ENCODE measurements at regions not wholly inside any gene's neighbourhood (a gene's known extent, or its start where the extent isn't known, plus 50 kb on each side); places are given as distances from the start of the nearest gene placed in this dataset.
"Not testable (repeated sequence)": the region's sequence is repeated elsewhere in the genome, so short reads cannot be mapped to it uniquely, and the experiment has no call there.

- DNase-seq = no peak
Observed at GRCh38 chr14:22184157-22184829, 404.7 kb downstream of the DAD1 start.

DNA sequence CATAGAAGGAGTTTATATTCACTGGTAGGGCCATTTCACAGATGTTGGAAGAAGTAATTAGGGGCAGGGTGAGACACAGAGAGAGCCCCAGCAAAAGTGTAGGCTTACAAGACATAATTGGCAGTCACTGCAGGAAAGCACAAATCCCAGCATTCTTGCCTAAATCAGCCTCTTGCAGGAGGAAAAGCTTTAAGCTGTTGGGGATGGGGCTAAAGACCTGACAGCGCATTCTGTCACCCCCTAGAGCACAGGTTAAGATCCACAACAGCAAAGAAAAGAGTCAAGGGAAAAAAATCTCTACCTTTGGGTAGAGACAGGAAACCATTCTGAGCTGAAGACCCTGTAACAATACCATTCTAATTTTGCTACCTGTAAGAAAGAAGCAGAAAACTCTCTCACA, 409.0 kb downstream of the DAD1 start:
- DNase-seq = no peak

- no peak for DNase-seq
Observed at GRCh38 chr14:22179190-22179589, 409.8 kb downstream of the DAD1 start.

- no peak for DNase-seq
Observed at GRCh38 chr14:22178333-22178839, 410.6 kb downstream of the DAD1 start.

GRCh38 chr14:22177870-22178269, 411.2 kb downstream of the DAD1 start:
- no peak for DNase-seq

DNA sequence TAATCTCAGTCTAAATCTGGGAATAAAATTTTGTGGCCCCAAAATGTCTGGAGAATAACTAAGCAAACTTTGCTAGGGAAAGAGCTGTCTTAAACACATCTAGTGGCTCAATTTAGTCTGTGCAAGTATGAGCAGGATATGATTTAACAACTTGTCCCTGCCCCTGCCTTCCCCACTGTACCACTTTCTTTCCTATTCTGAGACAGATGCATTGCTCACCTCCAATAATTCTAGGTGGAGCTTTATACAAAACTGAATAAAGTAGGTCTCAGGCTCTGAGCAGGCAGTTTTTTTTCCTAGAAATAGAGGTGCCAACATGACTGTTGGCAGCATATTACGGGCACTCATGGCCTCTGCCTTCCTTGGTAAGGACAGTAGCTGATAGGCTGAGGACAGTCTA, 412.1 kb downstream of the DAD1 start:
- no peak for DNase-seq

DNA sequence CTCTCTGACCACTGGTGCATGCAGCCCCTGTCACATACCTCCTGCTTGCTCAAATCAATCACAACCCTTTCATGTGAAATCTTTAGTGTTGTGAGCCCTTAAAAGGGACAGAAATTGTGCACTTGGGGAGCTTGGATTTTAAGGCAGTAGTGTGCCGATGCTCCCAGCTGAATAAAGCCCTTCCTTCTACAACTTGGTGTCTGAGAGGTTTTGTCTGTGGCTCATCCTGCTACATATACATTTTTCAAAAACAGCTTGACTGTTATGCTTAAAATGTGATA, 413.8 kb downstream of the DAD1 start:
- DNase-seq = not testable (repeated sequence)

- DNase-seq = no peak
Observed at GRCh38 chr14:22174412-22175277, 414.4 kb downstream of the DAD1 start.

DNA sequence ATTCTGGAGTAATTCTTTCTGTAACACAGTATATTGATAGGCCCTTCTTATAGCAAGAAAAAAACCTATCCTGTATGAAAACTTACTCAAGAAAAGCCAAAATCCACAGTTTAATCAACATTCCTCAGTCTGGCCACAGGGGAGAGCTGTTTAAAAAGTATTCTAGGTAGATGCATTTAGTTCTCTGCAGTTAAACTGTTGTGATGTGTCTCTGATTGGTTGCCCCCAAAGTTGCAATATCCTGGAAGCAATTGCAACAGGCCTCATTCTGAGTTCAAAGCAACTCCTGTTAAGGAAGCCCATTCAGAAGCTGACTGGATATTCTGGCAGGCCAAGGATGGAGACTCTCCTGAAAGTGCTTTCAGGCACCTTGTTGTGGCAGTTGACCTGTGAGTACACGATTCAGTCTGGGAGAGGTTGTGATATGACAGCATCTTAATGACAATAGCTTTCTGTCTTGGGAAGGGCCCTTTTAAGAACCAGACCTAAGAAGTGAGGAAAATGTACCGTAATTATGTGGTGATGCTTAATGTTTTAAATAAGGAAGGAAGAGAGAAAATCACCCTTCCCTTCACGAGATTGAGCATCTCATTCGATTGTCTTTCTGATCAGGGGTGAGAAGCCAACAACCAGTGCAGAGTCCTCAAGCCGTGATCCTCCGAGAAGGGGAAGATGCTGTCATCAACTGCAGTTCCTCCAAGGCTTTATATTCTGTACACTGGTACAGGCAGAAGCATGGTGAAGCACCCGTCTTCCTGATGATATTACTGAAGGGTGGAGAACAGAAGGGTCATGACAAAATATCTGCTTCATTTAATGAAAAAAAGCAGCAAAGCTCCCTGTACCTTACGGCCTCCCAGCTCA, 420.7 kb downstream of the DAD1 start:
- DNase-seq = no peak

GRCh38 chr14:22164616-22165015, 424.4 kb downstream of the DAD1 start:
- no peak for DNase-seq

GRCh38 chr14:22163051-22163450, 426.0 kb downstream of the DAD1 start:
- DNase-seq = no peak

DNA sequence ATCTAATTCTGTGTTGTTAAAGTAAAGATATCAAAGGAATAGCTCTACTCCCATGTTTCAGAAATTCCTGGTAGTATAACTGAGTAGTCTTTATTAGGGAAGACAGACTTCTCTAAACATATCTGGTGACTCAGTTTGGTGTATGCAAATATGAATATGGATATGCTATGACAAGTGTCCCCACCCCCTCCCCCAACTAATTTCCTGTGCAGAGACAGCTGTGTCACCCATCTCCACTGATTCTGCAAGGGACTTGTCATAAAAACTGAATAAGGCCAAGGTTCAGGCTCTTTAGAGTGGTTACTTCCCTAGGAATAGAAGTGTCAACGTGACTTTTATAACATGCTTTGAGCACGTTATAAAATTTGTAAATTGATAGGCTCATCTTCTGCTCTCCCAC, 429.1 kb downstream of the DAD1 start:
- DNase-seq = no peak

- DNase-seq = no peak
Observed at GRCh38 chr14:22159099-22159498, 429.9 kb downstream of the DAD1 start.

DNA sequence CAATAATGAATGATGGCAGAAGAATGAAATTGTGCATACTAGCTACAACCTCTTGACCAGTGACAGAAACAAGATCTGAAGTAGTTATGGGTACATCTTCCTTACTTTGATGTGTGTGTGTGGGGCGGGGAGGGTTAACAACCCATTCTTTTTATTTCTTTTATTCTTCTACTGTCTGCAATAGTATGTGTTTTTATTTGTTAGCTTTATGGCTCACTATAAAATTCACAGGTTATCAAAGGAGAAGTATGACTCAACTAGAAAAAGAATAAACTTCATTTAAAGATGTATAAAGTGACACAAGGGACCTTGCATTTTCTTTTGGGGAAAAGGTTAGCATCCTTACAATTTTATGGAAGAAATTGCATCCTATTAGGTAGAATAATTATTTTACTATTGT, 430.5 kb downstream of the DAD1 start:
- no peak for DNase-seq

- DNase-seq = no peak
Observed at GRCh38 chr14:22155571-22155970, 433.5 kb downstream of the DAD1 start.

- no peak for DNase-seq
Observed at GRCh38 chr14:22152903-22153302, 436.1 kb downstream of the DAD1 start.

DNA sequence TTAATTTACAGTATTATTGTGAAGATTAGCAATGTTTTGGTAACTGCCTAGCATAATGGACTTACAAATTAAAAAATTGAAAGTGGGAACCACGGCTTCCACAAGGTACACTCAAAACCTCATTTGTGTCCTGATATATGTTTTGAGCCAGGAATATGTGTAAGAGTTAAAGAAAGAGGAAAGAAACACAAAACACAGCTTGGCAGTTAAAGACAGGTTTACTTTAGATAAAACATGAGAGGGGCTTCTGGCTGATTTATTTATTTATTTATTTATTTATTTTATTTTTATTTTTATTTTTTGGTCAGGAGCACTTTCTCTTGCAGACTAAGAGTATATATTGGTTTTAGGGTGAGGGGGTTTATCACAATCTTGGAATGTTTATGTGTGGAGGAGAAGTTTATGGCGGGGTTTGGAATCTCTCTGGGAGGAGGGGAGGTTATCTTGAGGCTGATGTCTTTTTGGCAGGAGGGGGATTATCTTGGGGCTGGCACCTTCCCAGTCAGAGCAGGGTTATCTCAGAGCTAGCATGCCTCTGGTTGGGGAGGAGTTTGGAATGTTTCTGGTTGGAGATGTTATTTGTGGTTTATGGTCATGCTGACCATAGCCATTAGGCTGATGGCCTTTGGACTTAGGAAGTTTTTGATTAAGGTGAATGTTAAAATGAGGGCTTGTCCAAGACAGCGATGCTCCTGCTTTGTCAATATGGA, 436.7 kb downstream of the DAD1 start:
- DNase-seq = no peak

DNA sequence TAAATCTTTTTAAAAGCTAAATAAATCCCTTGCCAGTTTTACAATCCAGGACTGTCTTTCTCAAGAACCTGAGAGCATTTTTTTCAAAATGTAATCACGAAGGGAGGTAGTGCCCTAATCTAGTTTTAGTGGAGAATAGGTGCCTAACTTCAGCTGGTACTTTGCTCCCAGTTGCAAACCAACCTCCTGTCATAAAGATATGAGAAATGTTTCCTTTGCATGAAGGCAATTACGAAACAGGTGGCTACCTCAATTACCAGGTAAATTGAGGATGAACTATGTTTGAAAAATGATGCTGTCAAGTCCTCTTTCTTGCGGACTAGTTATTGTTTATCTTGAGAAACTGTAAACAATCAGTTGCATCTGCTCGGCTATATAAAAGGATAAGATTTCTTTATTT, 437.9 kb downstream of the DAD1 start:
- no peak for DNase-seq

GRCh38 chr14:22149058-22149457, 440.0 kb downstream of the DAD1 start:
- DNase-seq = no peak

DNA sequence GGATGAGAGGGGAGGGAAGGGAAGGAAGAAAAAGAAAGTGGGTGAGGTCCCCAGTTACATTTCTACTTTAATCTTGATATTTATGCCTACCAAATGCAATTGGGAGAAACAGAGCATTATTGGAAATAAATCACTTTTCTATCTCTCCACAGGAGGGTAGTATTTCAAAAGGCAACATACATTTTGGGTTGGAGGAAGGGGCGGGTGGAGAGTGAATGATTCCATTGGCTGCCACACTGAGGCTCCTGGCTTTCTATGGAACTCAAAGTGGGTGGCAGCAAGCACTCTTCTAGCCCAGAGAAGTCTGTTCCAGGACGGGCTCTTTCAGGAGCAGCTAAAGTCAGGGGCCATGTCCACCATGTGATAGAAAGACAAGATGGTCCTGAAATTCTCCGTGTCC, 441.3 kb downstream of the DAD1 start:
- DNase-seq = no peak

DNA sequence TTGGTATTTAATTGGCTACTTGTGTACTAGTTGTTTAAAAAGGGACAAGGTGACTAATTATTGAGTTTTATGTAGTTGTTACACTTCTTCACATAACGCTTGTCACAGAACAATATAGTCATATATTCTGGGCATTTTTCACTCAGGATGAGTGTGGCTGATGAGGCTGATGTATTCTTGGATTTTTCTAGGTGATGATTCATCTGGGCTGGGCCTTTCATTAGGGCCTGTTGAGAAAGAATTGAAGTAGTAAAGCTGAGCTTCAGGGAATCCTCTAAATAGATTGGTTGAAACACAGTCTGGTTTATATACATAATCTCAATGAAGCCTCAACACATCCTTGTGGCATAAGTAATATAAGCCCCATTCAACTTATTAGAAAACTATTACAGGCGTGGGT, 445.7 kb downstream of the DAD1 start:
- DNase-seq = no peak

- no peak for DNase-seq
Observed at GRCh38 chr14:22140633-22141032, 448.4 kb downstream of the DAD1 start.
